ENCODE measurements at regions not wholly inside any gene's neighbourhood (a gene's known extent, or its start where the extent isn't known, plus 50 kb on each side); places are given as distances from the start of the nearest gene placed in this dataset.

- no peak for TF ChIP-seq ZNF785 (tag by site-specific recombination; IDR thresholded peaks at IDR 0.05)
- no peak for TF ChIP-seq ZNF747 (tag by site-specific recombination; IDR thresholded peaks at IDR 0.05)
- TF ChIP-seq, protein P1, sequence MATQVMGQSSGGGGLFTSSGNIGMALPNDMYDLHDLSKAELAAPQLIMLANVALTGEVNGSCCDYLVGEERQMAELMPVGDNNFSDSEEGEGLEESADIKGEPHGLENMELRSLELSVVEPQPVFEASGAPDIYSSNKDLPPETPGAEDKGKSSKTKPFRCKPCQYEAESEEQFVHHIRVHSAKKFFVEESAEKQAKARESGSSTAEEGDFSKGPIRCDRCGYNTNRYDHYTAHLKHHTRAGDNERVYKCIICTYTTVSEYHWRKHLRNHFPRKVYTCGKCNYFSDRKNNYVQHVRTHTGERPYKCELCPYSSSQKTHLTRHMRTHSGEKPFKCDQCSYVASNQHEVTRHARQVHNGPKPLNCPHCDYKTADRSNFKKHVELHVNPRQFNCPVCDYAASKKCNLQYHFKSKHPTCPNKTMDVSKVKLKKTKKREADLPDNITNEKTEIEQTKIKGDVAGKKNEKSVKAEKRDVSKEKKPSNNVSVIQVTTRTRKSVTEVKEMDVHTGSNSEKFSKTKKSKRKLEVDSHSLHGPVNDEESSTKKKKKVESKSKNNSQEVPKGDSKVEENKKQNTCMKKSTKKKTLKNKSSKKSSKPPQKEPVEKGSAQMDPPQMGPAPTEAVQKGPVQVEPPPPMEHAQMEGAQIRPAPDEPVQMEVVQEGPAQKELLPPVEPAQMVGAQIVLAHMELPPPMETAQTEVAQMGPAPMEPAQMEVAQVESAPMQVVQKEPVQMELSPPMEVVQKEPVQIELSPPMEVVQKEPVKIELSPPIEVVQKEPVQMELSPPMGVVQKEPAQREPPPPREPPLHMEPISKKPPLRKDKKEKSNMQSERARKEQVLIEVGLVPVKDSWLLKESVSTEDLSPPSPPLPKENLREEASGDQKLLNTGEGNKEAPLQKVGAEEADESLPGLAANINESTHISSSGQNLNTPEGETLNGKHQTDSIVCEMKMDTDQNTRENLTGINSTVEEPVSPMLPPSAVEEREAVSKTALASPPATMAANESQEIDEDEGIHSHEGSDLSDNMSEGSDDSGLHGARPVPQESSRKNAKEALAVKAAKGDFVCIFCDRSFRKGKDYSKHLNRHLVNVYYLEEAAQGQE (tag by site-specific recombination; IDR thresholded peaks at IDR 0.05): no peak
- TF ChIP-seq ZNF266 (tag by site-specific recombination; IDR thresholded peaks at IDR 0.05; ENCODE audit: low read depth): no peak
- TF ChIP-seq GLI2 (tag by site-specific recombination; IDR thresholded peaks at IDR 0.05; ENCODE audit: borderline replicate concordance, low read depth): no peak
- TF ChIP-seq ZNF114 (tag by site-specific recombination; IDR thresholded peaks at IDR 0.05): no peak
- TF ChIP-seq CTCF (tag by site-specific recombination; IDR thresholded peaks at IDR 0.05): no peak
- TF ChIP-seq MYNN (tag by site-specific recombination; IDR thresholded peaks at IDR 0.05; ENCODE audit: borderline replicate concordance): no peak
- TF ChIP-seq YY1 (tag by site-specific recombination; IDR thresholded peaks at IDR 0.05): no peak
- TF ChIP-seq ZNF366 (tag by site-specific recombination; conservative IDR thresholded peaks at IDR 0.05): no peak
Measured at GRCh38 chr20:19886661-19887288, 128.7 kb downstream of the RIN2 start.

Data from HEK293 (cell line).